Panc1 (cell line): ENCODE measurements at regions not wholly inside any gene's neighbourhood (a gene's known extent, or its start where the extent isn't known, plus 50 kb on each side); places are given as distances from the start of the nearest gene placed in this dataset.
"Not testable (repeated sequence)": the region's sequence is repeated elsewhere in the genome, so short reads cannot be mapped to it uniquely, and the experiment has no call there.

Experiments
- REST ChIP-seq, 2 experiments: IDR thresholded peaks; 2 replicates each; pipeline ENCODE4 v1.6.1; 2011 to 2012; ENCODE audit warnings: low read depth in 2 of 2, control low read depth in 1 of 2, low read length in 1 of 2, mild to moderate bottlenecking in 1 of 2, moderate library complexity in 1 of 2; ENCODE audit not compliant: insufficient read depth in 1 of 2
- TF ChIP-seq, protein P1 (sequence below): fragments of 450-650 bp; IDR thresholded peaks from 2 replicates; pipeline ENCODE4 v1.5.1; 2017; ENCODE audit warnings: mild to moderate bottlenecking

DNA sequence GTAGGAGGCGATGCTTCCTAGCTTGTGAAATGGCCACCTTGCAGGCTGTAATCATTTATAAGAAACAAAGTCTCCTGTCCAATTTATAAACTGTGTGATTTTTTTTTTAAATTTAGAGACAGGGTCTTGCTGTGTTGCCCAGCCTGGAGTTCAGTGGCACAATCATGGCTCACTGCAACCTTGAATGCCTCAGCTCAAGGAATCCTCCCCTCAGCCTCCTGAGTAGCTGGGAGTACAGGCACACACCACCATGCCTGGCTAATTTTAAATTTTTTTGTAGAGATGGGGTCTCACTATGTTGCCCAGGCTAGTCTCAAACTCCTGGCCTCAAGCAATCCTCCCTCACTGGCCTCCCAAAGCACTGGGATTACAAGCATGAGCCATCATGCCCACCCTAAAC lies 150.1 kb downstream of the PTPRU start:
- TF ChIP-seq, protein P1, sequence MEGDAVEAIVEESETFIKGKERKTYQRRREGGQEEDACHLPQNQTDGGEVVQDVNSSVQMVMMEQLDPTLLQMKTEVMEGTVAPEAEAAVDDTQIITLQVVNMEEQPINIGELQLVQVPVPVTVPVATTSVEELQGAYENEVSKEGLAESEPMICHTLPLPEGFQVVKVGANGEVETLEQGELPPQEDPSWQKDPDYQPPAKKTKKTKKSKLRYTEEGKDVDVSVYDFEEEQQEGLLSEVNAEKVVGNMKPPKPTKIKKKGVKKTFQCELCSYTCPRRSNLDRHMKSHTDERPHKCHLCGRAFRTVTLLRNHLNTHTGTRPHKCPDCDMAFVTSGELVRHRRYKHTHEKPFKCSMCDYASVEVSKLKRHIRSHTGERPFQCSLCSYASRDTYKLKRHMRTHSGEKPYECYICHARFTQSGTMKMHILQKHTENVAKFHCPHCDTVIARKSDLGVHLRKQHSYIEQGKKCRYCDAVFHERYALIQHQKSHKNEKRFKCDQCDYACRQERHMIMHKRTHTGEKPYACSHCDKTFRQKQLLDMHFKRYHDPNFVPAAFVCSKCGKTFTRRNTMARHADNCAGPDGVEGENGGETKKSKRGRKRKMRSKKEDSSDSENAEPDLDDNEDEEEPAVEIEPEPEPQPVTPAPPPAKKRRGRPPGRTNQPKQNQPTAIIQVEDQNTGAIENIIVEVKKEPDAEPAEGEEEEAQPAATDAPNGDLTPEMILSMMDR = not testable (repeated sequence)
- not testable (repeated sequence) for TF ChIP-seq REST (IDR thresholded peaks at IDR 0.05; ENCODE audit: insufficient read depth in 1 of 2, low read depth in 2 of 2, low read length in 1 of 2)
